ENCODE measurements at regions not wholly inside any gene's neighbourhood (a gene's known extent, or its start where the extent isn't known, plus 50 kb on each side); places are given as distances from the start of the nearest gene placed in this dataset.

DNA sequence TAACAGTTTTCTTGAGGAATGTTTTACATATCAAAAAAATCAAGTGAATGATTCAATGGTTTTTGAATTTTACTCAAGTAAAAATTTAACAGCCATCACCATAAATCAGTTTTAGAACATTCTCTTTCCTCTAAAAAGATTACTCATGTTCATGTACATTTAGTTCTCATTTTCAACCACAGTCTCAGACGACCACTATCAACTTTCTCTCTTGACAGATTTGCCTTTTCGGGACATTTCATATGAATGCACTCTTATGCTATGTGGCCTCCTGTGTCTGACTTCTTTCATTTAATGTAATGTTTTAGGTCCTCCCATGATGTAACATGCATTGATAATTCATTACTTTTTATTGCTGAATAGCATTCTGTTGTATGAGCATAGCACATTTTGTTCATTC, 309.3 kb upstream of the PLSCR5 start:
- no peak overlapping the region for H3K4me2 ChIP-seq (ENCODE audit: insufficient read depth, low read length)
- H3K27ac ChIP-seq (ENCODE audit: low read length) = no peak overlapping the region
- H3K27me3 ChIP-seq (ENCODE audit: insufficient read depth, low read length, poor library complexity) = no peaks in the 10 kb centered on the region
- no peak for DNase-seq
- H3K4me1 ChIP-seq (ENCODE audit: insufficient read depth, low read length) = peaks cover 9% of the 10 kb centered on the region
- TF ChIP-seq, protein P1, sequence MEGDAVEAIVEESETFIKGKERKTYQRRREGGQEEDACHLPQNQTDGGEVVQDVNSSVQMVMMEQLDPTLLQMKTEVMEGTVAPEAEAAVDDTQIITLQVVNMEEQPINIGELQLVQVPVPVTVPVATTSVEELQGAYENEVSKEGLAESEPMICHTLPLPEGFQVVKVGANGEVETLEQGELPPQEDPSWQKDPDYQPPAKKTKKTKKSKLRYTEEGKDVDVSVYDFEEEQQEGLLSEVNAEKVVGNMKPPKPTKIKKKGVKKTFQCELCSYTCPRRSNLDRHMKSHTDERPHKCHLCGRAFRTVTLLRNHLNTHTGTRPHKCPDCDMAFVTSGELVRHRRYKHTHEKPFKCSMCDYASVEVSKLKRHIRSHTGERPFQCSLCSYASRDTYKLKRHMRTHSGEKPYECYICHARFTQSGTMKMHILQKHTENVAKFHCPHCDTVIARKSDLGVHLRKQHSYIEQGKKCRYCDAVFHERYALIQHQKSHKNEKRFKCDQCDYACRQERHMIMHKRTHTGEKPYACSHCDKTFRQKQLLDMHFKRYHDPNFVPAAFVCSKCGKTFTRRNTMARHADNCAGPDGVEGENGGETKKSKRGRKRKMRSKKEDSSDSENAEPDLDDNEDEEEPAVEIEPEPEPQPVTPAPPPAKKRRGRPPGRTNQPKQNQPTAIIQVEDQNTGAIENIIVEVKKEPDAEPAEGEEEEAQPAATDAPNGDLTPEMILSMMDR (IDR thresholded peaks at IDR 0.05; ENCODE audit: borderline replicate concordance, extremely low read depth, low read length, poor library complexity, severe bottlenecking) = no peak
- no peak for TF ChIP-seq EZH2 (IDR thresholded peaks at IDR 0.05; ENCODE audit: borderline replicate concordance, low read depth, low read length, severe bottlenecking)
- no peaks in the 10 kb centered on the region for H3K79me2 ChIP-seq (ENCODE audit: insufficient read depth, low read length)
- no peak overlapping the region for H3K4me3 ChIP-seq (ENCODE audit: low read depth in 1 of 2, low read length in 2 of 2)
- H2AFZ ChIP-seq (ENCODE audit: low read depth, low read length) = no peak overlapping the region
- H3K36me3 ChIP-seq (ENCODE audit: insufficient read depth, low read length) = no peaks in the 10 kb centered on the region
- peaks cover 3% of the 10 kb centered on the region for H3K9me3 ChIP-seq (ENCODE audit: insufficient read depth, low read length, severe bottlenecking)
- ATAC-seq (ENCODE audit: insufficient read depth, low read depth) = no peak
- no peak overlapping the region for H3K9ac ChIP-seq (ENCODE audit: low read depth, low read length)
- no peaks in the 10 kb centered on the region for H4K20me1 ChIP-seq (ENCODE audit: insufficient read depth, low read length)

DNA sequence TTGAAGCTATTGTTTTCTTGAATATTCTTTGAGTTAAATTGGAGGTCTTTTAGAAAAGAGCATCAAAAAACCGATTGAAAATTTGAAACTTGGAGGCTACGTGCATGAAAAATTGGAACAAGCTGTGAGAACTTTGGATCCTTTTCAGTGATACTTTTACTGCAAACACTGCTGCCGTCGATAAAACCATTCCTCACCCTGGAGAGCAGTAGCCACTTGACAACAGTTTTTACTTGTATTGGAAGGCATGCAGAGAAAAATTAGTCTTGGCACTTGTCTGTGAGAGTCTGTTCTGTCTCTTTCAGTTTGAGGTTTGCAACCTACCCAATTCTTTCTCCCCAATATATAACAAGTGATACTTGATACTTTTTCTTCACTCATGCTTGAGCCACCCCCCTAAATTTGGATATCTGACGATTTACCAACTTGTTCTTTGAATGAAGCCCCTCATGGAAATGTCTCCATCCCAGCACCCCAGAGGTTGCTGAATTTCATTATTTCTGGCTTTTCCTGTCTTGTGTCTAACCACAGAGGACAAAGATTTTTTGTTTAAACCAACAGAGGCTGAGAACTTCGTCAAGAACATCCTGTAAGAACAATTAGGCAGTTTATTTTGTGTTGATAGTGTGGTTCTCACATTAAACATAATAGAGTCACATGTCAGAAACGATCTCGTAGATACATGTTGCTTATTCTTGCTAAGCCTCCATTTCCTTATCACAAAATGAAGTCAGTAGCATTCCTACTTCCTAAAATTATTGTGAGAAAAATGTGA, 307.3 kb upstream of the PLSCR5 start:
- Histone ChIP-seq H4K20me1 (ENCODE audit: insufficient read depth, low read length) (no peaks in the 10 kb centered on the region), H3K9me3 (ENCODE audit: insufficient read depth, low read length, severe bottlenecking) (peaks cover 3% of the 10 kb centered on the region), H3K36me3 (ENCODE audit: insufficient read depth, low read length) (no peaks in the 10 kb centered on the region), H3K9ac (ENCODE audit: low read depth, low read length) (no peak overlapping the region), H2AFZ (ENCODE audit: low read depth, low read length) (no peak overlapping the region), H3K4me3 (ENCODE audit: low read depth in 1 of 2, low read length in 2 of 2) (no peak overlapping the region), H3K79me2 (ENCODE audit: insufficient read depth, low read length) (no peaks in the 10 kb centered on the region), H3K4me1 (ENCODE audit: insufficient read depth, low read length) (peaks cover 9% of the 10 kb centered on the region), H3K27ac (ENCODE audit: low read length) (no peak overlapping the region), H3K4me2 (ENCODE audit: insufficient read depth, low read length) (no peak overlapping the region), H3K27me3 (ENCODE audit: insufficient read depth, low read length, poor library complexity) (no peaks in the 10 kb centered on the region)
- ATAC-seq (ENCODE audit: insufficient read depth, low read depth) = peak; percentile 44; the same call in 1 of the 3 replicates
- DNase-seq = no peak
- TF ChIP-seq, protein P1 (IDR thresholded peaks at IDR 0.05; ENCODE audit: borderline replicate concordance, extremely low read depth, low read length, poor library complexity, severe bottlenecking) = no peak
- no peak for TF ChIP-seq EZH2 (IDR thresholded peaks at IDR 0.05; ENCODE audit: borderline replicate concordance, low read depth, low read length, severe bottlenecking)

DNA sequence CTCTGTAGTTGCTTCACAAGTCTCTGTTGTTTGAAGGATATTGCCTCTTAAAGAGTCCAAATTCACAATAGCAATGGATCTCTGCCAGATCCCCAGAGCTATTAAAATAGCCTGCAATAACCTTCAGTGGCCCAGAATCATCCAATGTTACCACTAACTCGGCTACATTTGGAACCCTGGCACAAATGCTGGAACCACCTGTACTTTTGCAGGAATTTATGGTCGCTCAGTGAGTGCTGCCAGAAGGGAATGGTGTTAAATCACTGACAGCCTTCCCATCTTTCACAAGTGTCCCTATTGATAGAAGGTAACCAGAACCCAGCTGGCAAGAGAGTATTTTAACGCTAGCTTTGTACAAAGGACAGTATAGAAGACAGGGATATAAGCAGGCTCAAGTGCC, 298.8 kb upstream of the PLSCR5 start:
- no peaks in the 10 kb centered on the region for H3K9me3 ChIP-seq (ENCODE audit: insufficient read depth, low read length, severe bottlenecking)
- DNase-seq (no peak), ATAC-seq (ENCODE audit: insufficient read depth, low read depth) (no peak)
- no peaks in the 10 kb centered on the region for H4K20me1 ChIP-seq (ENCODE audit: insufficient read depth, low read length)
- H2AFZ ChIP-seq (ENCODE audit: low read depth, low read length) = no peak overlapping the region
- no peak overlapping the region for H3K27ac ChIP-seq (ENCODE audit: low read length)
- H3K27me3 ChIP-seq (ENCODE audit: insufficient read depth, low read length, poor library complexity) = no peaks in the 10 kb centered on the region
- TF ChIP-seq EZH2 (IDR thresholded peaks at IDR 0.05; ENCODE audit: borderline replicate concordance, low read depth, low read length, severe bottlenecking) = no peak
- TF ChIP-seq, protein P1 (IDR thresholded peaks at IDR 0.05; ENCODE audit: borderline replicate concordance, extremely low read depth, low read length, poor library complexity, severe bottlenecking) = no peak
- no peaks in the 10 kb centered on the region for H3K4me1 ChIP-seq (ENCODE audit: insufficient read depth, low read length)
- no peak overlapping the region for H3K4me3 ChIP-seq (ENCODE audit: low read depth in 1 of 2, low read length in 2 of 2)
- H3K4me2 ChIP-seq (ENCODE audit: insufficient read depth, low read length) = no peak overlapping the region
- no peaks in the 10 kb centered on the region for H3K79me2 ChIP-seq (ENCODE audit: insufficient read depth, low read length)
- no peak overlapping the region for H3K9ac ChIP-seq (ENCODE audit: low read depth, low read length)
- H3K36me3 ChIP-seq (ENCODE audit: insufficient read depth, low read length) = no peaks in the 10 kb centered on the region
